GM21526 (cell line): ENCODE measurements at regions not wholly inside any gene's neighbourhood (a gene's known extent, or its start where the extent isn't known, plus 50 kb on each side); places are given as distances from the start of the nearest gene placed in this dataset.

ENCODE experiments used
- ATAC-seq: cut with Tn5 transposase; IDR thresholded peaks from one replicate; pipeline ENCODE4 v1.9.1; 2021; ENCODE audit warnings: moderate library complexity; ENCODE audit not compliant: unreplicated experiment, low FRiP score

GRCh38 chr12:114945351-114945750 lies 261.4 kb upstream of the TBX3 start:
- ATAC-seq: no peak

GRCh38 chr12:114944736-114945135 lies 260.8 kb upstream of the TBX3 start:
- ATAC-seq: no peak

GRCh38 chr12:114943601-114944000 lies 259.6 kb upstream of the TBX3 start:
- ATAC-seq: no peak

GRCh38 chr12:114938487-114939210 lies 254.7 kb upstream of the TBX3 start:
- no peak for ATAC-seq

- no peak for ATAC-seq
Observed at GRCh38 chr12:114936148-114937079, 252.4 kb upstream of the TBX3 start.

GRCh38 chr12:114935658-114936057 lies 251.7 kb upstream of the TBX3 start:
- no peak for ATAC-seq

- no peak for ATAC-seq
Observed at GRCh38 chr12:114933428-114934160, 249.6 kb upstream of the TBX3 start.

- no peak for ATAC-seq
Observed at GRCh38 chr12:114932806-114933205, 248.8 kb upstream of the TBX3 start.

GRCh38 chr12:114931025-114931424 lies 247.1 kb upstream of the TBX3 start:
- no peak for ATAC-seq

GRCh38 chr12:114926341-114926740 lies 242.4 kb upstream of the TBX3 start:
- ATAC-seq: no peak

- ATAC-seq: no peak
Observed at GRCh38 chr12:114924946-114925475, 241.0 kb upstream of the TBX3 start.

- ATAC-seq: no peak
Observed at GRCh38 chr12:114921781-114922180, 237.8 kb upstream of the TBX3 start.

- ATAC-seq: no peak
Observed at GRCh38 chr12:114920771-114921554, 237.0 kb upstream of the TBX3 start.

GRCh38 chr12:114919479-114919878 lies 235.5 kb upstream of the TBX3 start:
- no peak for ATAC-seq

GRCh38 chr12:114918535-114919233 lies 234.7 kb upstream of the TBX3 start:
- ATAC-seq: no peak

- ATAC-seq: no peak
Observed at GRCh38 chr12:114917953-114918352, 234.0 kb upstream of the TBX3 start.

GRCh38 chr12:114917307-114917706 lies 233.3 kb upstream of the TBX3 start:
- no peak for ATAC-seq

- ATAC-seq: no peak
Observed at GRCh38 chr12:114916541-114916940, 232.6 kb upstream of the TBX3 start.

GRCh38 chr12:114916124-114916523 lies 232.1 kb upstream of the TBX3 start:
- ATAC-seq: no peak
